HEK293 (cell line): ENCODE measurements at regions not wholly inside any gene's neighbourhood (a gene's known extent, or its start where the extent isn't known, plus 50 kb on each side); places are given as distances from the start of the nearest gene placed in this dataset.

ENCODE experiments used
- CTCF ChIA-PET: fragments of 350-600 bp; formaldehyde crosslinking; extraction: SDS; loops from one replicate; lab custom pipeline; 2021; ENCODE audit warnings: antibody characterized with exemption; lab: Yijun Ruan, JAX
- POLR2A ChIA-PET: fragments of 300-600 bp; formaldehyde crosslinking; extraction: SDS; loops from one replicate; lab custom pipeline; 2020; ENCODE audit warnings: antibody characterized with exemption, inconsistent platforms; lab: Yijun Ruan, JAX
- H3K27ac ChIP-seq: fragments of 200-500 bp; sonication (Bioruptor generic); 2 replicates; pipeline ENCODE4 v1.5.1; 2014; ENCODE audit warnings: low read depth, low read length, control low read depth, inconsistent platforms; ENCODE audit errors: extremely low read depth
- H3K36me3 ChIP-seq, 2 experiments: fragments of 200-500 bp in 1 of 2; sonication (Bioruptor generic) in 1 of 2; 1 replicate in 1 of 2; 2 replicates in 1 of 2; pipeline ENCODE4 v1.5.1; 2014 to 2017; ENCODE audit warnings: inconsistent platforms in 2 of 2, low read length in 2 of 2; ENCODE audit not compliant: control insufficient read depth in 2 of 2, insufficient read depth in 1 of 2
- H3K4me1 ChIP-seq: fragments of 200-500 bp; sonication (Bioruptor generic); 2 replicates; pipeline ENCODE4 v1.5.1; 2014; ENCODE audit warnings: mild to moderate bottlenecking, low read length, inconsistent platforms; ENCODE audit not compliant: control insufficient read depth, insufficient read depth
- H3K4me3 ChIP-seq: 2 replicates; pipeline ENCODE4 v1.5.1; 2011; ENCODE audit warnings: low read depth, mild to moderate bottlenecking, control low read depth, low read length, moderate library complexity
- H3K9me3 ChIP-seq: fragments of 200-500 bp; sonication (Bioruptor generic); 2 replicates; pipeline ENCODE4 v1.5.1; 2014; ENCODE audit warnings: low read depth, low read length, inconsistent platforms; ENCODE audit not compliant: control insufficient read depth, insufficient read depth
- BCL11A ChIP-seq: fragments of 450-650 bp; formaldehyde crosslinking; IDR thresholded peaks from 2 replicates; pipeline ENCODE4 v1.5.1; 2016; ENCODE audit warnings: low read depth, missing biosample characterization, missing genetic modification characterization
- GLI2 ChIP-seq: fragments of 450-650 bp; formaldehyde crosslinking; IDR thresholded peaks from 2 replicates; pipeline ENCODE4; 2017; ENCODE audit warnings: missing biosample characterization, missing genetic modification characterization, low read depth, borderline replicate concordance
- HOXD13 ChIP-seq: sonication (generic); formaldehyde crosslinking; IDR thresholded peaks from 2 replicates; pipeline ENCODE4 v1.8.0; 2022; ENCODE audit warnings: missing genetic modification reagents, borderline replicate concordance
- REPIN1 ChIP-seq: fragments of 450-650 bp; formaldehyde crosslinking; IDR thresholded peaks from 2 replicates; pipeline ENCODE4 v1.5.1; 2017; ENCODE audit warnings: missing biosample characterization, missing genetic modification characterization, low read depth
- SCRT1 ChIP-seq: fragments of 450-650 bp; formaldehyde crosslinking; IDR thresholded peaks from 2 replicates; pipeline ENCODE4 v1.5.1; 2016; ENCODE audit warnings: missing biosample characterization, missing genetic modification characterization, borderline replicate concordance
- TRIM28 ChIP-seq: IDR thresholded peaks from 2 replicates; pipeline ENCODE4 v1.6.1; 2011; ENCODE audit warnings: low read length, control low read depth, borderline replicate concordance
- YY2 ChIP-seq: fragments of 450-650 bp; formaldehyde crosslinking; IDR thresholded peaks from 2 replicates; pipeline ENCODE4 v1.5.1; 2016; ENCODE audit warnings: missing biosample characterization, missing genetic modification characterization
- ZNF10 ChIP-seq: fragments of 450-650 bp; formaldehyde crosslinking; IDR thresholded peaks from 2 replicates; pipeline ENCODE4 v1.5.1; 2017; ENCODE audit warnings: missing biosample characterization, missing genetic modification characterization
- ZNF394 ChIP-seq: fragments of 450-650 bp; formaldehyde crosslinking; IDR thresholded peaks from 2 replicates; pipeline ENCODE4 v1.5.1; 2016; ENCODE audit warnings: missing biosample characterization, missing genetic modification characterization, mild to moderate bottlenecking, moderate library complexity, borderline replicate concordance
- ZNF426 ChIP-seq: fragments of 450-650 bp; formaldehyde crosslinking; IDR thresholded peaks from 2 replicates; pipeline ENCODE4 v1.5.1; 2017; ENCODE audit warnings: missing biosample characterization, missing genetic modification characterization, mild to moderate bottlenecking, inconsistent platforms, moderate library complexity
- ZNF510 ChIP-seq: fragments of 450-650 bp; formaldehyde crosslinking; IDR thresholded peaks from 2 replicates; pipeline ENCODE4 v1.5.1; 2018; ENCODE audit warnings: mild to moderate bottlenecking, missing genetic modification characterization, missing biosample characterization; ENCODE audit not compliant: insufficient replicate concordance
- ZNF529 ChIP-seq: fragments of 450-650 bp; formaldehyde crosslinking; IDR thresholded peaks from 2 replicates; pipeline ENCODE4 v1.5.1; 2017; ENCODE audit warnings: missing genetic modification characterization, missing biosample characterization; ENCODE audit not compliant: insufficient replicate concordance
- ZNF530 ChIP-seq: fragments of 450-650 bp; formaldehyde crosslinking; IDR thresholded peaks from 2 replicates; pipeline ENCODE4 v1.5.1; 2016; ENCODE audit warnings: low read depth, missing biosample characterization, missing genetic modification characterization
- ZNF544 ChIP-seq: fragments of 450-650 bp; formaldehyde crosslinking; IDR thresholded peaks from 2 replicates; pipeline ENCODE4 v1.5.0; 2017; ENCODE audit warnings: missing biosample characterization, missing genetic modification characterization
- ZNF549 ChIP-seq: fragments of 450-650 bp; IDR thresholded peaks from 2 replicates; pipeline ENCODE4 v1.5.1; 2018; ENCODE audit warnings: missing biosample characterization, missing genetic modification characterization, mild to moderate bottlenecking, inconsistent platforms, moderate library complexity
- ZNF585B ChIP-seq: fragments of 450-650 bp; formaldehyde crosslinking; IDR thresholded peaks from 2 replicates; pipeline ENCODE4 v1.5.1; 2016; ENCODE audit warnings: missing biosample characterization, missing genetic modification characterization
- ZNF600 ChIP-seq: fragments of 450-650 bp; formaldehyde crosslinking; IDR thresholded peaks from 2 replicates; pipeline ENCODE4 v1.5.1; 2016; ENCODE audit warnings: missing biosample characterization, missing genetic modification characterization
- ZNF623 ChIP-seq: fragments of 450-650 bp; formaldehyde crosslinking; IDR thresholded peaks from 2 replicates; pipeline ENCODE4 v1.5.1; 2016; ENCODE audit warnings: missing biosample characterization, missing genetic modification characterization
- ZNF747 ChIP-seq: fragments of 450-650 bp; formaldehyde crosslinking; IDR thresholded peaks from 2 replicates; pipeline ENCODE4 v1.5.1; 2016; ENCODE audit warnings: missing biosample characterization, missing genetic modification characterization
- ZNF768 ChIP-seq: fragments of 450-650 bp; formaldehyde crosslinking; IDR thresholded peaks from 2 replicates; pipeline ENCODE4 v1.5.1; 2018; ENCODE audit warnings: missing biosample characterization, mild to moderate bottlenecking, missing genetic modification characterization
- ZNF830 ChIP-seq: fragments of 450-650 bp; IDR thresholded peaks from 2 replicates; pipeline ENCODE4 v1.5.0; 2018; ENCODE audit warnings: missing biosample characterization, missing genetic modification characterization, low read depth, mild to moderate bottlenecking, moderate library complexity
- TF ChIP-seq, protein P1 (sequence below): fragments of 450-650 bp; formaldehyde crosslinking; IDR thresholded peaks from 2 replicates; pipeline ENCODE4 v1.5.1; 2017; ENCODE audit warnings: missing biosample characterization, missing genetic modification characterization
- TF ChIP-seq, protein P2 (sequence below): fragments of 450-650 bp; formaldehyde crosslinking; IDR thresholded peaks from 2 replicates; pipeline ENCODE4 v1.5.1; 2016; ENCODE audit warnings: missing biosample characterization, missing genetic modification characterization
- TF ChIP-seq, protein P3 (sequence below): fragments of 450-650 bp; formaldehyde crosslinking; IDR thresholded peaks from 2 replicates; pipeline ENCODE4 v1.5.1; 2017; ENCODE audit warnings: missing biosample characterization, missing genetic modification characterization
- TF ChIP-seq, protein P4 (sequence below): sonication (generic); formaldehyde crosslinking; IDR thresholded peaks from 2 replicates; pipeline ENCODE4 v1.8.1; 2022; ENCODE audit warnings: mild to moderate bottlenecking, moderate library complexity, missing genetic modification reagents

DNA sequence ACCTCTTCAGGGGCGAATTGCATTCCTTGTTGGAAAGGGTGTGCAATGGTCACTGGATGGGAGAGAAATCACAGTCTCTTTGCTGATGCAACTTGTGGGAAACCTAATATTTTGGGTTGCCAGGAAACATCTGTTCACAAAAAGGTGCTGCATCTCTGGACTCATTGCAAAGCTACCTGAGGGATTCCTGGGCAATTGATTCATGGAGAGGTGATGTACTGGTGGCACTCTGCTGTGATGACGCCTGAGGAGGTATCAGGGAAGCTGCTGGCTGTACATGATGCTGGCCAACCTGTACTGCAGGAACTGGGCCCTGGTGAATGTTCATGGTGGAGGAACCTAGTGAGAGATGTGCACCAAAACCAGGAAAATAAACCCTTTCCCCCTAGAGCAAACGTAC lies 516.0 kb upstream of the SPHKAP start (continued):
- TF ChIP-seq, protein P1, sequence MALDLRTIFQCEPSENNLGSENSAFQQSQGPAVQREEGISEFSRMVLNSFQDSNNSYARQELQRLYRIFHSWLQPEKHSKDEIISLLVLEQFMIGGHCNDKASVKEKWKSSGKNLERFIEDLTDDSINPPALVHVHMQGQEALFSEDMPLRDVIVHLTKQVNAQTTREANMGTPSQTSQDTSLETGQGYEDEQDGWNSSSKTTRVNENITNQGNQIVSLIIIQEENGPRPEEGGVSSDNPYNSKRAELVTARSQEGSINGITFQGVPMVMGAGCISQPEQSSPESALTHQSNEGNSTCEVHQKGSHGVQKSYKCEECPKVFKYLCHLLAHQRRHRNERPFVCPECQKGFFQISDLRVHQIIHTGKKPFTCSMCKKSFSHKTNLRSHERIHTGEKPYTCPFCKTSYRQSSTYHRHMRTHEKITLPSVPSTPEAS = no peak
- TF ChIP-seq ZNF510 (no peak), ZNF747 (no peak), GLI2 (tag by site-specific recombination) (no peak), ZNF426 (tag by site-specific recombination) (no peak), ZNF830 (tag by site-specific recombination) (no peak)
- TF ChIP-seq, protein P2, sequence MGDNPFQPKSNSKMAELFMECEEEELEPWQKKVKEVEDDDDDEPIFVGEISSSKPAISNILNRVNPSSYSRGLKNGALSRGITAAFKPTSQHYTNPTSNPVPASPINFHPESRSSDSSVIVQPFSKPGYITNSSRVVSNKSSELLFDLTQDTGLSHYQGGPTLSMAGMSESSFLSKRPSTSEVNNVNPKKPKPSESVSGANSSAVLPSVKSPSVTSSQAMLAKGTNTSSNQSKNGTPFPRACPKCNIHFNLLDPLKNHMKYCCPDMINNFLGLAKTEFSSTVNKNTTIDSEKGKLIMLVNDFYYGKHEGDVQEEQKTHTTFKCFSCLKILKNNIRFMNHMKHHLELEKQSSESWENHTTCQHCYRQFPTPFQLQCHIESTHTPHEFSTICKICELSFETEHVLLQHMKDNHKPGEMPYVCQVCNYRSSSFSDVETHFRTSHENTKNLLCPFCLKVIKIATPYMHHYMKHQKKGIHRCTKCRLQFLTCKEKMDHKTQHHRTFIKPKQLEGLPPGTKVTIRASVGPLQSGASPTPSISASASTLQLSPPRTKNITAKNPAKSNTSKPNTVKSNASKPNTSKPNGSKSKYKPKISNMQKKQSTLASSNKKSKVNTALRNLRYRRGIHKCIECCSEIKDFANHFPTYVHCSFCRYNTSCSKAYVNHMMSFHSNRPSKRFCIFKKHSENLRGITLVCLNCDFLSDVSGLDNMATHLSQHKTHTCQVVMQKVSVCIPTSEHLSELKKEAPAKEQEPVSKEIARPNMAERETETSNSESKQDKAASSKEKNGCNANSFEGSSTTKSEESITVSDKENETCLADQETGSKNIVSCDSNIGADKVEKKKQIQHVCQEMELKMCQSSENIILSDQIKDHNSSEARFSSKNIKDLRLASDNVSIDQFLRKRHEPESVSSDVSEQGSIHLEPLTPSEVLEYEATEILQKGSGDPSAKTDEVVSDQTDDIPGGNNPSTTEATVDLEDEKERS = no peak

DNA sequence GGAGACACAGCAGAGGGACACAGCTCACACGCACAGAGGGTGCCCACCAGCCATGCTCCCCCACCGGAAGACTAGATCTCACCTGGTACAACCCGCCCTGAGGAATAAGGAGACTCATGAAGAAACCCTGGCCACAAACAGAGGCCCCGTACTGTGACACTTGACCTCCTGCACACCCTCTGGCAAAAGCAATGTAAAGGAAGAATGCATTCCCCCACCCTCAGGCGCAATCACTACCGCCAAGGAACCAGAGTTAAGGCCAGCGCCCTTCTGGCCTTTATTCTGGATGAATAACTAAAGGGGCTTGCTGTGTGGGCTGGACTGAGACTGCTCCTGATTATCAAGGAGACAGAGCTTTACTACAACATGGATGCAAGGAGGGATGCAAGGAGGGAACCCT lies 509.2 kb upstream of the SPHKAP start:
- TF ChIP-seq ZNF530 (tag by site-specific recombination) (no peak), GLI2 (tag by site-specific recombination) (no peak), ZNF10 (tag by site-specific recombination) (no peak), REPIN1 (tag by site-specific recombination) (no peak), ZNF529 (tag by site-specific recombination) (no peak), TRIM28 (no peak), ZNF544 (tag by site-specific recombination) (no peak), ZNF549 (no peak), SCRT1 (tag by site-specific recombination) (no peak), YY2 (tag by site-specific recombination) (no peak), ZNF394 (tag by site-specific recombination) (no peak), ZNF585B (tag by site-specific recombination) (no peak), BCL11A (tag by site-specific recombination) (no peak), ZNF600 (tag by site-specific recombination) (no peak), ZNF768 (tag by site-specific recombination) (no peak), HOXD13 (CRISPR knock-in tag) (no peak), ZNF623 (tag by site-specific recombination) (no peak)
- TF ChIP-seq, protein P2 = no peak
- TF ChIP-seq, protein P3, sequence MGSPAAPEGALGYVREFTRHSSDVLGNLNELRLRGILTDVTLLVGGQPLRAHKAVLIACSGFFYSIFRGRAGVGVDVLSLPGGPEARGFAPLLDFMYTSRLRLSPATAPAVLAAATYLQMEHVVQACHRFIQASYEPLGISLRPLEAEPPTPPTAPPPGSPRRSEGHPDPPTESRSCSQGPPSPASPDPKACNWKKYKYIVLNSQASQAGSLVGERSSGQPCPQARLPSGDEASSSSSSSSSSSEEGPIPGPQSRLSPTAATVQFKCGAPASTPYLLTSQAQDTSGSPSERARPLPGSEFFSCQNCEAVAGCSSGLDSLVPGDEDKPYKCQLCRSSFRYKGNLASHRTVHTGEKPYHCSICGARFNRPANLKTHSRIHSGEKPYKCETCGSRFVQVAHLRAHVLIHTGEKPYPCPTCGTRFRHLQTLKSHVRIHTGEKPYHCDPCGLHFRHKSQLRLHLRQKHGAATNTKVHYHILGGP (tag by site-specific recombination) = no peak
- TF ChIP-seq, protein P4, sequence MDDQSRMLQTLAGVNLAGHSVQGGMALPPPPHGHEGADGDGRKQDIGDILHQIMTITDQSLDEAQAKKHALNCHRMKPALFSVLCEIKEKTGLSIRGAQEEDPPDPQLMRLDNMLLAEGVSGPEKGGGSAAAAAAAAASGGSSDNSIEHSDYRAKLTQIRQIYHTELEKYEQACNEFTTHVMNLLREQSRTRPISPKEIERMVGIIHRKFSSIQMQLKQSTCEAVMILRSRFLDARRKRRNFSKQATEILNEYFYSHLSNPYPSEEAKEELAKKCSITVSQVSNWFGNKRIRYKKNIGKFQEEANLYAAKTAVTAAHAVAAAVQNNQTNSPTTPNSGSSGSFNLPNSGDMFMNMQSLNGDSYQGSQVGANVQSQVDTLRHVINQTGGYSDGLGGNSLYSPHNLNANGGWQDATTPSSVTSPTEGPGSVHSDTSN (CRISPR knock-in tag) = no peak
- no peaks in the 10 kb centered on the region for H3K36me3 ChIP-seq
- no peak overlapping the region for H3K27ac ChIP-seq
- H3K9me3 ChIP-seq = no peaks in the 10 kb centered on the region
- ChIA-PET POLR2A (no interaction called here), CTCF (no interaction called here)
- H3K4me1 ChIP-seq = no peaks in the 10 kb centered on the region
- H3K4me3 ChIP-seq = no peak overlapping the region
